GM18498 (cell line): ENCODE measurements at regions not wholly inside any gene's neighbourhood (a gene's known extent, or its start where the extent isn't known, plus 50 kb on each side); places are given as distances from the start of the nearest gene placed in this dataset.
"Not testable (repeated sequence)": the region's sequence is repeated elsewhere in the genome, so short reads cannot be mapped to it uniquely, and the experiment has no call there.

Experiments used
- ATAC-seq: cut with Tn5 transposase; IDR thresholded peaks from one replicate; pipeline ENCODE4 v1.9.1; 2021; ENCODE audit warnings: mild to moderate bottlenecking, moderate library complexity; ENCODE audit not compliant: unreplicated experiment

- no peak for ATAC-seq
These were observed 1143.6 kb upstream of the EPHA6 start for GRCh38 chr3:95670765-95671164.

DNA sequence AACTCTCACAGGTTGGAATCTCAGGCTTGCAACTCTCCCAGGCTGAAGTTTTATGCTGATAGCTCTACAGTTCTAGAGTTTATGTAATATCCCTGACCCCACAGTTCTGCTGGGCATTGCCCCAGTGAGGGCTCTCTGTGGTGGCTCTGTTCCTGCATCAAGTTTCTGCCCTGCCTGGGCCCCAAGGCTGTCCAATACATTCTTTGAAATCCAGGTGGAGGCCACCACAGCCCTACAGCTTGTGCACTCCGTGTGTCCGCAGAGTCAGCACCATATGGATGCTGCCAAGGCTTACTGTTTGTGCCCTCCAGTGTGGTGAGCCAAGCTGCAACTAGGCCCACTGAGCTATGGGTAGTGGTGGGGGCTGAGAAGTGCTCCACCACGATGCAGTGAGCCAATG is 1141.2 kb upstream of the EPHA6 start:
- ATAC-seq, result no peak

DNA sequence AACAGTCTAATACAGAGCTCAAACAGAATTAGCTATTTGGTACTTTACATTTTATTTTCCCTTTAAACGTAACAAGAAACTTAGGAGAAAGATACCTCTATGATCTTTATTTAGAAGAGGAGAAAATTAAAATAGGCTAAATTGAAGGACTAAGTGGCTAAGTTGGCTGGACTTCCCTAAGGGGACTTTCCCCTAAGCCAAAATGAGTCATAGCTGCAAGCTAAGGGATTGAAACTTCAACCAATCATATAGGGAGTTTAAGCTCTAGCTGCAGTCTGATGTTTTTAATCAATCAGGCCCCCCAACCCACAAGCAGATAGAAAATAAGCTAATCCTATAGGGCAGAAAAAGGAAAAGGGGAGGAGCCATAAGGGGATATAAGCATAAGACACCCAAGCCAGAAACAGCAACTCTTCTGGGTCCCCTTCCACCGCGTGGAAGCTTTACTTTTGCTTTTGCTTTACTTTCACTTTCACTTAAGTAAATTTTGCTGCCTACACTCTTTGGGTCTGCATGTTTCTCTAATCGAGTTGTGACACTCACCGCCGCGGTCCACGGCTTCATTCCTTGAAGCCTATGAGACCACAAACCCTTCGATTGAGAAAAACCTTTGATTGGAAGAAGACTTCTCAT is 1108.5 kb upstream of the EPHA6 start:
- peak; percentile 62 for ATAC-seq

GRCh38 chr3:95707268-95707667 is 1107.1 kb upstream of the EPHA6 start:
- no peak for ATAC-seq

- no peak for ATAC-seq
These were observed 1103.7 kb upstream of the EPHA6 start for GRCh38 chr3:95710684-95711083.

GRCh38 chr3:95711789-95712188 is 1102.6 kb upstream of the EPHA6 start:
- ATAC-seq, result no peak

DNA sequence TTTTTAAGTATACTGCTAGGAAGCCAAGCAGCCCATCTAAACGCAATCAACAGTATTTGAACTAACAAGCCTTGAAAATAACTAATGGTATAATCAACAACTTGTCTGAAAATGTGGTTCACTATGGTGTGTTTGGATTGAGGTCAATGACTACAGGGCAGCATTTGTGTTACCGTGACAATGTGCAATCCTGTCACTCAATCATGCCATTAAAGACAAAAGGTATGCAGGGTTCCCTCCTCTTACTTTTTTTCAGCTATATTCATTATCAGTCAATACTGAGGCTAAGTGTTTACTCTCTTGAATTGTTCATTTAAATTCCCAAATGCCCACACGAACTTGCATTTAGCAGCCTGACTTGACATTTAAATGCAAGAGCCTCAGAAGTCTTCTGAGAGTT is 1099.3 kb upstream of the EPHA6 start:
- no peak for ATAC-seq

DNA sequence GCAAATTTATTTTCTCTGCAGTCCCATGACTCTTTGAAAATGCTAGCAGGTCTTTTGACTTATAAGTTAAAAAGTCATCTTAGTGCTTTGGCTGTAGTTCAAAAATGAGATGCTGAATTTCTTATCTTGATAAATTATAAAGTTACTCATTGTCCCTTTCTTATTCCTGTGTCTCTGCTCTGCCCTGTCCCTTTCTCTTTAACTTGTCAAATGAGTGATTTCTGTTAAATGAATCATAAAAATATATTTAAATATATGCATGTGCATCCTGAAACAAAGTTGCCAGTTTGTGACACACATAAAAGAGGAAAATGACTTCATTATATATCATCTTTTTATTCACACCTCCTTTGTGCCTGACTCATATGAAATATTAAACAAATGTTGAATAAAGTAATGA is 1097.3 kb upstream of the EPHA6 start:
- ATAC-seq, result no peak

DNA sequence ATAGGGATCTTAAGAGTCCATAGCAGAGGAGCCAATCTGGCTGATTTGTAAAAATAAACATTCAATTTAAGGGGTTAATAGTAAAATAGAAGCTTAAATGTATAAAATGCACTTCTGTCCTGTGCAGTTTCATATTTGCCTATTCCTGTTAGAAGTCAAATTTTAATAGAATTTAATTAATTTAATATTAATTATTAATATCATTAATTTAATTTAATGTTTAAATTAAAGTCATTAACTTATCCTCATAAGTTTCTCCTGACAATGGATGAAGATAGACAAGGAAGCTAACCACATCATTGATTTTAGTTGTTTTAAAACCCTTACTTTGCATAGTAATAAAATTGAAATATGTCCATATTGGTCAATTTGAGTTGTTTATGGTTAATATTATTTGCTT is 1096.2 kb upstream of the EPHA6 start:
- no peak for ATAC-seq

DNA sequence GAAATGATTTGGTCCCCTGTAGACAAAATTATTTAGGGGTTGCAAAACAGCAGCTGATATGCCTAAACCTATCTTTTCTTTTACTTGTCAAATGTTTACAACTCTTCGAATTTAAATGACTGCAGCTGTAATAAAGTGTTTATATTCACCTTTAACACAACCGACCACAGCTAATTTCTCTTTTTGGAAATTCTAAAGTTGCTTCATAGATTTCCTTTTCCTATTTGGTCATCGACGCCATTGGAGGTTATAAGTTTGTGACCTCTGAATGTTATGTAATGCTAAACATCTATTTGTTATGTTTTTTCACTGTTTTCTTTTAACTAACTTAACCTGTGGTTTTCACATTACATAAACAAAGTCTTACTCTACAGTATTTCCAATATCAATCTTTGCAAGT is 1094.9 kb upstream of the EPHA6 start:
- no peak for ATAC-seq

- ATAC-seq, result peak; percentile 69
These were observed 1092.5 kb upstream of the EPHA6 start for GRCh38 chr3:95721938-95722337.

- no peak for ATAC-seq
These were observed 1088.6 kb upstream of the EPHA6 start for GRCh38 chr3:95725770-95726169.

- ATAC-seq, result no peak
These were observed 1082.6 kb upstream of the EPHA6 start for GRCh38 chr3:95731753-95732152.

- no peak for ATAC-seq
These were observed 1081.1 kb upstream of the EPHA6 start for GRCh38 chr3:95733336-95733735.

DNA sequence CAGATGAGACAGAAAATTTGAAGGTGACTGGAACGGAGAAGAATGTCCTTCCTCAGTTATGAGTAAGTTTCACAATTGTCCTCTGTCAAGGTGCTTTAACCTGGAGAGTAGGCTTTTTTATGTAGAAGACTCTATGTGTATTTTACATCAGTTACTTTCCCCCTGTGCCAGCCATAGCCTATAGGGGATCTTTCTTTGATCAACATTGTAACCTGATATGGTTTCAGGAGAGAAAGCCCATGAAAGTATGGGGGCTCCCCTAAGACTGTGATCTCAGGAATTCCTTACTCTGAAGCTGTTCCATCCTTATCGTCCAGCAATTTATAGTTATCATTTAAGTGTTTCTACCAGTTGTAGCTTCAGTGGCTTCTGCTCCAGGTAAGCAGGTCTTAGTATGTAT is 1076.3 kb upstream of the EPHA6 start:
- no peak for ATAC-seq

GRCh38 chr3:95744896-95745295 is 1069.5 kb upstream of the EPHA6 start:
- not testable (repeated sequence) for ATAC-seq

DNA sequence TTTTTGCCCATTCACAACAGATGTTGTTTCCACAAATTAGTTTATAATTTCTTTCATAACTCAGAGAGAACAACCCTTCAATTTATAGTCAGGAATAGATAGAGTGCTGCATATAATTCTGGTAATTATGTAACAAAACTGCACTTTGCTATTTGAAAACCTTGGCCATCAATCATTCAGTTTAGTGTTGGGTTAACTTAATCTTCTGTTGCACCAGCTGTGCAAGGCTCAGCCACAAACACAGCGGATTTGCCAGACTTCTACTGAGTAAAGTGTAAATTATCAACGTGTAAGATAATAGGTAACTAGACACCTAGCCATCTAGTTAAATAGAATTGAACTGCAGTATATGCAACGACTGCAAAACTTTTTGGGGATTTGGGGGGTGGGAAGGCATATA is 1064.3 kb upstream of the EPHA6 start:
- no peak for ATAC-seq

DNA sequence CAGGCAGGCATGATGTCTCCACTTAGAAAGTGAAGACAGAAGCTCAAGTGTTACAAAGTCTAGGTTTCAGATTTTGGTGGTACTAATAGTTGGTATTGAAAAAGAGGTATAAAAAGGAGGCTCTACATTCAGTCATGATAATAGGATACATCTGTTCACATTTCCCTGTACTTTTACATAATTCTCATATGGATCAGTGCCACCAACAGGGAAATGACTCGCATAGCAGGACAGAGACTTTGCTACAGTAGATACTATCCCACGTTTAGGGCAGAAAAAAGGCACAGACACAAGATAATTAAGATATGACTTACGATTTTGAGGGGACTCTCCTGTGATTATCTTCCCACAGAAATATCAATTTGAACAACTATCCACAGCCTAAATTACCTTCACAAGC is 1062.9 kb upstream of the EPHA6 start:
- no peak for ATAC-seq

- no peak for ATAC-seq
These were observed 1062.2 kb upstream of the EPHA6 start for GRCh38 chr3:95752199-95752598.

GRCh38 chr3:95758707-95759106 is 1055.7 kb upstream of the EPHA6 start:
- ATAC-seq, result no peak

GRCh38 chr3:95759614-95760301 is 1054.6 kb upstream of the EPHA6 start:
- ATAC-seq, result no peak

GRCh38 chr3:95775486-95776094 is 1038.8 kb upstream of the EPHA6 start:
- no peak for ATAC-seq
